ENCODE measurements at regions not wholly inside any gene's neighbourhood (a gene's known extent, or its start where the extent isn't known, plus 50 kb on each side); places are given as distances from the start of the nearest gene placed in this dataset.
A peak's percentile ranks its signal among the peaks of the same experiment; 100 is the strongest.

- intact Hi-C loops (cut with DNase I): no loop called here
- TF ChIP-seq, protein P1, sequence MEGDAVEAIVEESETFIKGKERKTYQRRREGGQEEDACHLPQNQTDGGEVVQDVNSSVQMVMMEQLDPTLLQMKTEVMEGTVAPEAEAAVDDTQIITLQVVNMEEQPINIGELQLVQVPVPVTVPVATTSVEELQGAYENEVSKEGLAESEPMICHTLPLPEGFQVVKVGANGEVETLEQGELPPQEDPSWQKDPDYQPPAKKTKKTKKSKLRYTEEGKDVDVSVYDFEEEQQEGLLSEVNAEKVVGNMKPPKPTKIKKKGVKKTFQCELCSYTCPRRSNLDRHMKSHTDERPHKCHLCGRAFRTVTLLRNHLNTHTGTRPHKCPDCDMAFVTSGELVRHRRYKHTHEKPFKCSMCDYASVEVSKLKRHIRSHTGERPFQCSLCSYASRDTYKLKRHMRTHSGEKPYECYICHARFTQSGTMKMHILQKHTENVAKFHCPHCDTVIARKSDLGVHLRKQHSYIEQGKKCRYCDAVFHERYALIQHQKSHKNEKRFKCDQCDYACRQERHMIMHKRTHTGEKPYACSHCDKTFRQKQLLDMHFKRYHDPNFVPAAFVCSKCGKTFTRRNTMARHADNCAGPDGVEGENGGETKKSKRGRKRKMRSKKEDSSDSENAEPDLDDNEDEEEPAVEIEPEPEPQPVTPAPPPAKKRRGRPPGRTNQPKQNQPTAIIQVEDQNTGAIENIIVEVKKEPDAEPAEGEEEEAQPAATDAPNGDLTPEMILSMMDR (IDR thresholded peaks at IDR 0.05): no peak
- no peak for ATAC-seq
- Histone ChIP-seq H3K4me3 (no peak overlapping the region), H3K27ac (no peak overlapping the region), H3K27me3 (no peaks in the 10 kb centered on the region), H3K4me1 (no peaks in the 10 kb centered on the region), H3K36me3 (no peaks in the 10 kb centered on the region), H3K9me3 (no peaks in the 10 kb centered on the region)
- DNase-seq: no peak
Observed at GRCh38 chr2:155630760-155631159, 701.8 kb downstream of the NR4A2 start.

GRCh38 chr2:155622443-155622842 lies 710.1 kb downstream of the NR4A2 start:
- TF ChIP-seq, protein P1 (IDR thresholded peaks at IDR 0.05): no peak
- ATAC-seq: no peak
- Histone ChIP-seq H3K9me3 (no peaks in the 10 kb centered on the region), H3K27ac (no peak overlapping the region), H3K4me3 (no peak overlapping the region), H3K36me3 (no peaks in the 10 kb centered on the region), H3K4me1 (no peaks in the 10 kb centered on the region), H3K27me3 (no peaks in the 10 kb centered on the region)
- DNase-seq: no peak
- intact Hi-C loops (cut with DNase I): no loop called here

GRCh38 chr2:155600914-155601760 lies 731.4 kb downstream of the NR4A2 start:
- TF ChIP-seq, protein P1 (IDR thresholded peaks at IDR 0.05): no peak
- Histone ChIP-seq H3K9me3 (no peaks in the 10 kb centered on the region), H3K4me3 (no peak overlapping the region), H3K27me3 (no peaks in the 10 kb centered on the region), H3K27ac (no peak overlapping the region), H3K4me1 (no peaks in the 10 kb centered on the region), H3K36me3 (no peaks in the 10 kb centered on the region)
- peak; percentile 25 for ATAC-seq
- intact Hi-C loops (cut with DNase I): no loop called here
- DNase-seq: no peak

DNA sequence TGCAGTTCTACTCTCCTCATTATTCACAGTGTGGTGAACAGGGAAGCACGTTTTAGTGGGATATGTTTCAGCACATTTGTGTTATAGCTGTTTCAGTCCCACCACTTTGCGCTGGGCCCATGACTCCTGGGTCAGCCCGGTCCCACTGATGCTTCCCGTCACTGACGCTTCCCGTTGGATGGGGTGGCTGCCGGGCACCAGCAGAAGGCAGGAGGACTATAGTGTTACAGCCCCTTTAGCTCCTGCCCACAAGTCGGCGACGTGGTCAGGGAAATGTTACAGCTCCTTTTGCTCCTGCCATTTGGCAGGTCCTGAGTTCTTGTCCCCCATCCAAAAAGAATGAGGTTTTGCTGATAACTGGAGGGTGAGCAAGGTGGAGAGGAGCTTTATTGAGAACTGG lies 732.2 kb downstream of the NR4A2 start:
- no peak overlapping the region for H3K27ac ChIP-seq
- H3K4me3 ChIP-seq: no peak overlapping the region
- no peak for DNase-seq
- no peaks in the 10 kb centered on the region for H3K9me3 ChIP-seq
- TF ChIP-seq, protein P1 (IDR thresholded peaks at IDR 0.05): no peak
- intact Hi-C loops (cut with DNase I): no loop called here
- ATAC-seq: peak; percentile 15
- no peaks in the 10 kb centered on the region for H3K36me3 ChIP-seq
- H3K27me3 ChIP-seq: no peaks in the 10 kb centered on the region
- no peaks in the 10 kb centered on the region for H3K4me1 ChIP-seq

DNA sequence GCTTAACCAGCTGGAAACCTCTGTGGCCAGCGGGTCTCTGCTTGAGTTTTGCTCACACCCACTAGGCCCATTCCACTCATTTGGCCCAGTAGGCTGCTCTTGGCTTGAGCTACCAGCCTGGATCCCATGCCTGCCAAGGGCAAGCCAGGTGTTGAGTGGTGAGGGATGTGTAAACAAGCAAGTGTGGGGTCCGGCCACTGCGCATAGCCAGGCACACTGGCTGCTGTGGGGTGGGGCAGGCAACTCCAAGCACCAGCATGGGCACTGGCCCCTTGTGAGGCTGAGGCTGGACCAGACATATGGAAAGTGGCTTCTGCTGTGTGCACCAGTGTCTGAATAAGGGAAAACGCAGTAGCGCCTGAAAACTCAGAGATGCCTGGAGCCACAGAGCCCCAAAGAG lies 732.7 kb downstream of the NR4A2 start:
- Histone ChIP-seq H3K4me1 (no peaks in the 10 kb centered on the region), H3K9me3 (no peaks in the 10 kb centered on the region), H3K27me3 (no peaks in the 10 kb centered on the region), H3K36me3 (no peaks in the 10 kb centered on the region), H3K4me3 (no peak overlapping the region), H3K27ac (no peak overlapping the region)
- ATAC-seq (peak; percentile 17), DNase-seq (no peak)
- intact Hi-C loops (cut with DNase I): no loop called here
- TF ChIP-seq, protein P1 (IDR thresholded peaks at IDR 0.05): no peak

Data from upper lobe of right lung (tissue), 1 donor.